ENCODE measurements at regions not wholly inside any gene's neighbourhood (a gene's known extent, or its start where the extent isn't known, plus 50 kb on each side); places are given as distances from the start of the nearest gene placed in this dataset.

- TF ChIP-seq CTCF (IDR thresholded peaks at IDR 0.05) (no peak), POLR2A (IDR thresholded peaks at IDR 0.05) (no peak)
Measured at GRCh38 chr12:85714425-85714824, 121.8 kb downstream of the RASSF9 start.
